ACC112 (cell line): ENCODE measurements at regions not wholly inside any gene's neighbourhood (a gene's known extent, or its start where the extent isn't known, plus 50 kb on each side); places are given as distances from the start of the nearest gene placed in this dataset.
"Not testable (repeated sequence)": the region's sequence is repeated elsewhere in the genome, so short reads cannot be mapped to it uniquely, and the experiment has no call there.

ENCODE experiments used
- H2AFZ ChIP-seq: fragments of 200-600 bp; sonication (generic); one replicate; pipeline ENCODE4 v1.6.0; 2017; ENCODE audit warnings: antibody characterized with exemption, low read length; ENCODE audit not compliant: unreplicated experiment
- H3K27ac ChIP-seq: fragments of 200-600 bp; sonication (generic); 2 replicates; pipeline ENCODE4 v1.5.1; 2014; ENCODE audit warnings: low read depth, mild to moderate bottlenecking, antibody characterized with exemption, low read length, moderate library complexity
- H3K27me3 ChIP-seq: fragments of 200-600 bp; sonication (generic); 2 replicates; pipeline ENCODE4 v1.6.1; 2014; ENCODE audit warnings: mild to moderate bottlenecking, antibody characterized with exemption, low read length, moderate library complexity, mixed read lengths; ENCODE audit not compliant: insufficient read depth
- H3K36me3 ChIP-seq: fragments of 200-600 bp; sonication (generic); 2 replicates; pipeline ENCODE4 v1.6.1; 2016; ENCODE audit warnings: mild to moderate bottlenecking, antibody characterized with exemption, low read length, moderate library complexity, mixed read lengths; ENCODE audit not compliant: insufficient read depth
- H3K4me1 ChIP-seq: fragments of 200-600 bp; sonication (generic); one replicate; pipeline ENCODE4 v1.6.1; 2016; ENCODE audit warnings: low read length, mixed read lengths; ENCODE audit not compliant: insufficient read depth, unreplicated experiment, control insufficient read depth
- H3K4me3 ChIP-seq: fragments of 200-600 bp; sonication (generic); 2 replicates; pipeline ENCODE4 v1.5.1; 2014; ENCODE audit warnings: mild to moderate bottlenecking, low read depth, low read length
- H3K79me2 ChIP-seq: fragments of 200-600 bp; sonication (generic); one replicate; pipeline ENCODE4 v1.6.0; 2016; ENCODE audit warnings: low read length; ENCODE audit not compliant: control insufficient read depth, unreplicated experiment, insufficient read depth

- Histone ChIP-seq H3K79me2 (peaks cover 54% of the 10 kb centered on the region), H3K36me3 (peaks cover 14% of the 10 kb centered on the region), H3K4me1 (peaks cover 29% of the 10 kb centered on the region)
- H2AFZ ChIP-seq, H3K4me3 ChIP-seq, H3K27me3 ChIP-seq, H3K27ac ChIP-seq: not testable (repeated sequence)
Measured at GRCh38 chr6:56719315-56720058, 76.8 kb upstream of the DST start.

DNA sequence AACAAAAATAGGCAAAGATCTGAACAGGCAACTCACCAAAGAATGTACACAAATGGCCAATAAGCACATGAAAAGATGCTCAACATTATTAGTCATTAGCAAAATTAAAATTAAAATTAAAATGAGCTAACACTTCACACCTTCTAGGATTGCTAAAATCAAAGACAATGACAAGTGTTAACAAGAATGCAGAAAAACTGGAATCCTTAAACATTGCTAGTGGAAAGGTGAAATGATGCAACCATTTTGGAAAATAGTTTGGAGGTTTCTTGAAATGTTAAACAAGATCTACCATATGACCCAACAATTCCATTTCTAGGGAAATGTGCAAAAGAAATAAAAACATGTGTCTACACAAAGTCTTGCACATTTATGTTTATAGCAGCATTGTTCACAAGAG, 75.5 kb upstream of the DST start:
- Histone ChIP-seq H3K27me3 (no peaks in the 10 kb centered on the region), H3K79me2 (peaks cover 57% of the 10 kb centered on the region), H3K27ac (no peak overlapping the region), H3K4me1 (peaks cover 33% of the 10 kb centered on the region), H2AFZ (no peak overlapping the region), H3K4me3 (no peak overlapping the region), H3K36me3 (peaks cover 14% of the 10 kb centered on the region)

DNA sequence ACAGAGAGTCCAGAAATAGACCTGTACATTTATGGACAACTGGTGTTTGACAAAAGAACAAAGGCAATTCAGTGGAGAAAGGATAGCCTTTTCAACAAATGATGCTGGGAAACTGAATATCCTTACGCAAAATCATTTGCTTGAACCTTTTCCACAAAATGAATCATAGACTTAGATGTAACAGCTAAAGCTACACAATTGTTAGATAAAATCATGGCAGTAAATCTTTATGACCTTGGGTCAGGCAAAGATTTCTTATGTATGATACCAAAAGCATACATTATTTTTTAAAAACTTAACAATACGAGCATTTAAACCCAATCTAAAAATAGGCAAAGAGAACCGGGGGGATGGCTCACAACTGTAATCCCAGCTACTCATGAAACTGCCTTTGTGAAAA, 73.5 kb upstream of the DST start:
- Histone ChIP-seq H3K36me3 (peaks cover 11% of the 10 kb centered on the region), H3K27me3 (no peaks in the 10 kb centered on the region), H3K79me2 (peaks cover 65% of the 10 kb centered on the region), H3K4me1 (peaks cover 44% of the 10 kb centered on the region), H3K4me3 (no peak overlapping the region), H3K27ac (peak overlapping the region; percentile 89), H2AFZ (no peak overlapping the region)

- Histone ChIP-seq H3K27ac (peak overlapping the region; percentile 89), H2AFZ (no peak overlapping the region), H3K36me3 (peaks cover 11% of the 10 kb centered on the region), H3K4me3 (peak overlapping the region; percentile 4), H3K4me1 (peaks cover 44% of the 10 kb centered on the region), H3K27me3 (no peaks in the 10 kb centered on the region), H3K79me2 (peaks cover 67% of the 10 kb centered on the region)
Measured at GRCh38 chr6:56715741-56716140, 73.1 kb upstream of the DST start.

DNA sequence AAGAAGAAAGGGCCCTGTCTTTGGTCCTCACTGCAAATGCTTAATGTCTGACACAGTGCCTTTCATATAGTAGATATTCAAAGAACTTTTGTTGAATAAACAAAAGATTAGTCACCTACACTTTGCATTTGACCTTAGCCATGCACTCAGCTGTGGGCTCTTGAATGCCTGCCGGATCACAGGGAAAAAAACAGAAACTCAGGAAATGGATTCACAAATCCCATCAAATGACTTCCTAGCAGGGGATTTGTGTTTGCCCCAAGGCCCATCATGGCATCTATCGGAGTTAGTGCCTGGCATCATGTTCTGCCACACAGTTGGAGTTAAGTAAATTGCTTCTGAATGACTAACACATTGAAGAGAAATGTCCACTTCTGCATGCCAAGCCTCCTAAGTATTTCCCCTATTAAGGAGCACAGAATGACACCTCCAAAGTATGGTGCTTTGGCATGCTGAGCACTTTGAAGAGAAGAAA, 72.3 kb upstream of the DST start:
- H3K36me3 ChIP-seq: peaks cover 11% of the 10 kb centered on the region
- peak overlapping the region; percentile 89 for H3K27ac ChIP-seq
- H3K4me1 ChIP-seq: peaks cover 47% of the 10 kb centered on the region
- peaks cover 75% of the 10 kb centered on the region for H3K79me2 ChIP-seq
- no peaks in the 10 kb centered on the region for H3K27me3 ChIP-seq
- H2AFZ ChIP-seq: no peak overlapping the region
- H3K4me3 ChIP-seq: peak overlapping the region; percentile 45

- Histone ChIP-seq H3K36me3 (peaks cover 9% of the 10 kb centered on the region), H3K4me3 (peak overlapping the region; percentile 45; the same call in 1 of the 2 replicates), H3K27me3 (no peaks in the 10 kb centered on the region), H3K27ac (peak overlapping the region; percentile 89), H2AFZ (no peak overlapping the region), H3K79me2 (peaks cover 78% of the 10 kb centered on the region), H3K4me1 (peaks cover 54% of the 10 kb centered on the region)
Measured at GRCh38 chr6:56714273-56714672, 71.6 kb upstream of the DST start.

GRCh38 chr6:56713254-56713672, 70.6 kb upstream of the DST start:
- H2AFZ ChIP-seq: no peak overlapping the region
- peaks cover 6% of the 10 kb centered on the region; the same call in 1 of the 2 replicates for H3K36me3 ChIP-seq
- H3K79me2 ChIP-seq: peaks cover 73% of the 10 kb centered on the region
- no peaks in the 10 kb centered on the region for H3K27me3 ChIP-seq
- H3K27ac ChIP-seq: peak overlapping the region; percentile 89
- H3K4me1 ChIP-seq: peaks cover 60% of the 10 kb centered on the region
- peak overlapping the region; percentile 21; the same call in 1 of the 2 replicates for H3K4me3 ChIP-seq

DNA sequence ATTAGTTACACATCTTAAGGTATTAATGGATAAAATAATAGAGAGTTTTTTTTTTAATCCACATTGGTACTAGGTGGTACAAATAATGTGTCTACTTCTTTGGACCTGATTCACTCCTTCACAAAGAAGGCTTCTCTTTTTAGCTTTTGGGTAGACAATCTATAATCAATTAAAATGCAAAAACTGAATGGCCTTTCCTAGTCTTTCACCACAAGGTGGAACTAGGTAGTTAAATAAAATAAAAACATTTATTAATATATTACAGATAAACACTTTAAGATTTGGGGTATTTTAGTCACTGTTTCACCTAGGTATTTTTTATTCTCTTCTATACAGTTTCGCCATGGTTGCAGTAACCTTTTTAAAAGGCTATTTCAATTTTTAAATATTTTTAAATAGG, 68.3 kb upstream of the DST start:
- Histone ChIP-seq H3K27ac (no peak overlapping the region), H3K4me1 (peaks cover 62% of the 10 kb centered on the region), H3K36me3 (no peaks in the 10 kb centered on the region)

DNA sequence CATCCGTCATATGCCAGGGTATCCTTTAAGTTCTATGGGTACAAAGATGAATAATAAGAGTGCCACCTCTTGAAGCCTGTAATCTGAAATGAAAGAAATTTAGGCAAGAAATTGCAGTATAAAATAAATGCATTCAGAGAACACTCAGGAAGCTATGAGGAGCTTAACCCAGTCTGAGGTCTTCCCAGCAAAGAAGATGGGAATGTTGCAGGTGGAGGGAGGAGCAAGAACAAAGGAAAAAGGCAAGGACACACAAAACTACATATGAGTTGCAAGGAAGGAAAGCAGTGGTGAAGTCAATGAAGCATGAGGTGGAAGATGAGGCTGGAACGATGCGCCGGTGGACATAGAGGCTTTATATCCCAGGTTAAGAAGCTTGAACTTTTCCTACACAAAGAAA, 67.0 kb upstream of the DST start:
- Histone ChIP-seq H2AFZ (no peak overlapping the region), H3K79me2 (peaks cover 86% of the 10 kb centered on the region), H3K4me1 (peaks cover 50% of the 10 kb centered on the region), H3K36me3 (no peaks in the 10 kb centered on the region), H3K4me3 (no peak overlapping the region), H3K27me3 (no peaks in the 10 kb centered on the region), H3K27ac (peak overlapping the region; percentile 90)

More for the DNA sequence above, 68.3 kb upstream of the DST start:
- Histone ChIP-seq H3K4me3 (no peak overlapping the region), H3K27me3 (no peaks in the 10 kb centered on the region), H3K79me2 (peaks cover 77% of the 10 kb centered on the region), H2AFZ (no peak overlapping the region)

DNA sequence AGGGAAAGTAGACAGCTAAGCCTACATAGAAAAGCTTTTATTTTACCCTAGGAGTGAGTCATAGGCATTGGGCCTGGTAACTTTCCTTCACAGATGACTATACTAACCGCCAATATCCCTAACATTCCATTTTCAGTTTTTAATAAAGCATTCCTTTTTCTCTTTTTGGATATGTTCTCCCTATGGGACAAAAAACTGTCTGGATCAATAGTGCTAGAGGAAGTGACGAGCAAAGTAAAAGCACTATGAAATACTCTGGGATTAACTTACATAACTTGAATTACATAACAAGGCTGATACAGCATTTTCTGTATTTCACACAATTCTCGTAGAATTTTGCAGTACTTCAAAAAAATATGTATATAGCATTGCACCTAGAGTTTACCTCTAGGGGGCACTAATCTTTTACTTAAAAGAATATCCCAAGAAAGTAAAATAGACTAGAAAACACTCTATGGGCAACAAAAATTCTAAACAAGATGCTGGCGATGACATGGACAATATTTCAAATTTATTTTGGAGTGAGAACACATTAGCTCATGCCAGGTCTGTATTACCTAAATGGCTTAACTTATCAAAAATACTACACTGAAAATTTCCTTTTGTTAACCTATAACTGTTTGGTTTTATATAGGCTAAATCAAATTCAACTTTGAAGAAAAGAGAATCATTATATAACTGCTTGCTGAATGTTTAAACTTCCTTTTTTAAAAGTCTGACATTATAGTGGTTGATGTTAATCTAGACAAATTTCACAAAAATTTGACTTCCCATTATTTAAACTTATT, 66.3 kb upstream of the DST start:
- Histone ChIP-seq H2AFZ (no peak overlapping the region), H3K27ac (peak overlapping the region; percentile 90), H3K27me3 (no peaks in the 10 kb centered on the region), H3K4me1 (peaks cover 44% of the 10 kb centered on the region), H3K4me3 (peak overlapping the region; percentile 66), H3K79me2 (peaks cover 82% of the 10 kb centered on the region), H3K36me3 (no peaks in the 10 kb centered on the region)
